ENCODE measurements at regions not wholly inside any gene's neighbourhood (a gene's known extent, or its start where the extent isn't known, plus 50 kb on each side); places are given as distances from the start of the nearest gene placed in this dataset.

DNA sequence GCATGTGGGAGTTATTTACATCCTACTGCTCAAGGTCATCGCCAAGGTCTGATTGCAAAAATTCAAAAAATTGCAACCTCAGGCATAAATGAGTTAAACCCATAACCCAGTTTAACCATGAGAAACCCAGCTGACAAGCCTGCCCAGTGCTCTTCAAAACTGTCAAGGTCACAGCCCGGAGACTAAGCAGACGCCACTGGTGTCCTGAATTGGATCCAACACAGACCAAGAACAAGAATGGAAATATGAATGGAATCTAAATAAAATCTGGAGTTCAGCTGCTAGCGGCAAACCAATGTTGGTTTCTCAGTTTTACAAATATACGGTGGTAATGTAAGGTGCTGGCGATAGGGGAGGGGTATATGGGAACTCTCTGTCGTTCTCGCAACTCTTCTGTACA lies 201.5 kb upstream of the MVB12B start:
- H3K27me3 ChIP-seq, result no peaks in the 10 kb centered on the region
- no peak overlapping the region for H3K4me3 ChIP-seq
- TF ChIP-seq EP300 (IDR thresholded peaks at IDR 0.05), result no peak
- no peak for TF ChIP-seq POLR2A (IDR thresholded peaks at IDR 0.05)
- no peak for TF ChIP-seq POLR2AphosphoS5 (IDR thresholded peaks at IDR 0.05)
- TF ChIP-seq, protein P1, sequence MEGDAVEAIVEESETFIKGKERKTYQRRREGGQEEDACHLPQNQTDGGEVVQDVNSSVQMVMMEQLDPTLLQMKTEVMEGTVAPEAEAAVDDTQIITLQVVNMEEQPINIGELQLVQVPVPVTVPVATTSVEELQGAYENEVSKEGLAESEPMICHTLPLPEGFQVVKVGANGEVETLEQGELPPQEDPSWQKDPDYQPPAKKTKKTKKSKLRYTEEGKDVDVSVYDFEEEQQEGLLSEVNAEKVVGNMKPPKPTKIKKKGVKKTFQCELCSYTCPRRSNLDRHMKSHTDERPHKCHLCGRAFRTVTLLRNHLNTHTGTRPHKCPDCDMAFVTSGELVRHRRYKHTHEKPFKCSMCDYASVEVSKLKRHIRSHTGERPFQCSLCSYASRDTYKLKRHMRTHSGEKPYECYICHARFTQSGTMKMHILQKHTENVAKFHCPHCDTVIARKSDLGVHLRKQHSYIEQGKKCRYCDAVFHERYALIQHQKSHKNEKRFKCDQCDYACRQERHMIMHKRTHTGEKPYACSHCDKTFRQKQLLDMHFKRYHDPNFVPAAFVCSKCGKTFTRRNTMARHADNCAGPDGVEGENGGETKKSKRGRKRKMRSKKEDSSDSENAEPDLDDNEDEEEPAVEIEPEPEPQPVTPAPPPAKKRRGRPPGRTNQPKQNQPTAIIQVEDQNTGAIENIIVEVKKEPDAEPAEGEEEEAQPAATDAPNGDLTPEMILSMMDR (IDR thresholded peaks at IDR 0.05), result no peak
- no peak for ATAC-seq (ENCODE audit: low FRiP score in 2 of 2)
- peaks cover 0 to 8% (median 0%) of the 10 kb centered on the region in 4 donors for H3K4me1 ChIP-seq
- WGBS, 2 donors, result 46 to 52% methylated on average over 8 of the region's 8 CpGs
- no peaks in the 10 kb centered on the region for H3K9me3 ChIP-seq
- no peak for DNase-seq
- no peaks in the 10 kb centered on the region for H3K36me3 ChIP-seq
- H3K27ac ChIP-seq, result no peak overlapping the region

DNA sequence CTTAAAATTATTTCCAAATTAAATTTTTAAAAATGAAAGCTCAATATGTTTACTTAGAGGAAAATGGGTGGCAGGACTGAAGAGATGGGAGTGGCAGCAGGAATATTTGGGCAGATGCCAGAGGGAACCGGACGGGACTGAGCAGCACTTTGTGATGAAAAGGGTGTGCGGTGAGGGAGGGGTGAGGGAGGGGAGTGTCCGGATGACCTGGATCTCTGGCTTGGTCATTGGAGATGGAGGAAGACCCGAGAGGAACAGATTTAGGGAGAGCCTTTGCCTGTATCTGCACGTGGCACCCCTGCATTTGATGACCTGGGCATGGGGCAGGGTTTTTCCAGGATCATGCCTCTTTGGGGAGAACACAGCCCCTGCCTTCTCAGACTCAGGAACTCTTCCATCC lies 201.1 kb upstream of the MVB12B start:
- WGBS, 2 donors, result 30 to 45% methylated on average over 6 of the region's 6 CpGs
- Histone ChIP-seq H3K27me3 (no peaks in the 10 kb centered on the region), H3K36me3 (no peaks in the 10 kb centered on the region), H3K4me3 (no peak overlapping the region), H3K27ac (no peak overlapping the region), H3K4me1 (peaks cover 0 to 8% (median 0%) of the 10 kb centered on the region in 4 donors), H3K9me3 (no peaks in the 10 kb centered on the region)
- ATAC-seq (ENCODE audit: low FRiP score in 2 of 2), result peak in 1 of 2 donors; percentile 40
- no peak for TF ChIP-seq POLR2AphosphoS5 (IDR thresholded peaks at IDR 0.05)
- TF ChIP-seq, protein P1 (IDR thresholded peaks at IDR 0.05), result no peak
- no peak for TF ChIP-seq POLR2A (IDR thresholded peaks at IDR 0.05)
- no peak for TF ChIP-seq EP300 (IDR thresholded peaks at IDR 0.05)
- no peak for DNase-seq

DNA sequence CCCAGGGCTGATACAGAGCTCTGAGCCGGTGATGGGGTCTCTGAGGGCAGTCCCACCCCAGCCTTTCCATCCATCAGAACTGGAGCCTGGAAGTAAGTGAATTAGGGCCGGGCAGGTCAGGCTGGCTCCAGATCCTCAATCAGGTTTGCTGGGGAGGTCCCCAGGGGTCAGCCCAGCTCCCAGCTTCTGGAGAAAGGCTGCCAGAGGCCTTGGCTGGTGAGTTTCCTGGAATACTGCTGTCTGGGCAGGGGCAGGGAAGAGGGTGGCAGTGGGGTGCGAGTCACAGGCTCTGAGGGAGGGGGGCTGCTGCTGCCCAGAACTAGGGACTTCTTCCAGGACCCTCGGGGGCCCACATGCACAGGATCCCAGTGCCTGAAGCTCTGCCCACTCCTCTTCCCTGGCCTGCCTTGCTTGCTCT lies 200.6 kb upstream of the MVB12B start:
- no peak for TF ChIP-seq EP300 (IDR thresholded peaks at IDR 0.05)
- TF ChIP-seq, protein P1 (IDR thresholded peaks at IDR 0.05), result no peak
- TF ChIP-seq POLR2A (IDR thresholded peaks at IDR 0.05), result no peak
- TF ChIP-seq POLR2AphosphoS5 (IDR thresholded peaks at IDR 0.05), result no peak
- H3K4me3 ChIP-seq, result no peak overlapping the region
- WGBS, 2 donors, result 66% methylated on average over 4 of the region's 4 CpGs; no CpG with 5 or more reads in 1 of the 2 donors
- DNase-seq (no peak), ATAC-seq (ENCODE audit: low FRiP score in 2 of 2) (no peak)
- no peaks in the 10 kb centered on the region for H3K9me3 ChIP-seq
- H3K4me1 ChIP-seq, result peaks cover 0 to 8% (median 0%) of the 10 kb centered on the region in 4 donors
- no peaks in the 10 kb centered on the region for H3K27me3 ChIP-seq
- no peaks in the 10 kb centered on the region for H3K36me3 ChIP-seq
- no peak overlapping the region for H3K27ac ChIP-seq

DNA sequence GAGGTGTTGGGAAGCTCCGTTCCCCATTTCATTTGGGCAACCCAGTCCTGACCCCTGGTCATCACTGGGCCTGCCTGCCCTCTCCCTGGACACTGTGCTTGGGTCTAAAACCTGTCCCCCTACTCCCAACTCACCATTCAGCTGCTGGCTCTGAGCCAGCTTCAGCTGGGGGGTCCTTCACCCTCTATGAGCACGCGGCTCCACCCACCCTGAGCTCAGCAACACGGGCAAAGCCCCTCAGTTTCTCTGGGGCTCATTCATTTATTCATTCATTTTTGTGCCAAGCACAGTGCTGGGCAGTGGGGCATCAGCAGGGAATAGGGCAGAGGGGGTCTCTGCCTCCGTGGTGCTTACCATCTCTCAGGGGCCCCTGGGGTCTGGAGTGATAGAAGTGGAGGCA lies 199.8 kb upstream of the MVB12B start:
- Histone ChIP-seq H3K36me3 (no peaks in the 10 kb centered on the region), H3K9me3 (no peaks in the 10 kb centered on the region), H3K4me3 (no peak overlapping the region), H3K27ac (no peak overlapping the region), H3K4me1 (peaks cover 0 to 8% (median 0%) of the 10 kb centered on the region in 4 donors), H3K27me3 (no peaks in the 10 kb centered on the region)
- ATAC-seq (ENCODE audit: low FRiP score in 2 of 2), result no peak
- no peak for DNase-seq
- 76 to 87% methylated on average over 5 of the region's 5 CpGs for WGBS, 2 donors
- TF ChIP-seq, protein P1 (IDR thresholded peaks at IDR 0.05), result no peak
- TF ChIP-seq POLR2AphosphoS5 (IDR thresholded peaks at IDR 0.05) (no peak), EP300 (IDR thresholded peaks at IDR 0.05) (no peak), POLR2A (IDR thresholded peaks at IDR 0.05) (no peak)

- Histone ChIP-seq H3K9me3 (peaks cover 0 to 1% (median 0%) of the 10 kb centered on the region in 4 donors), H3K4me1 (peaks cover 0 to 8% (median 0%) of the 10 kb centered on the region in 4 donors), H3K27ac (no peak overlapping the region), H3K4me3 (no peak overlapping the region), H3K36me3 (no peaks in the 10 kb centered on the region), H3K27me3 (no peaks in the 10 kb centered on the region)
- 67 to 70% methylated on average over 4 to 5 of the region's 5 CpGs for WGBS, 2 donors
- TF ChIP-seq, protein P1 (IDR thresholded peaks at IDR 0.05), result no peak
- TF ChIP-seq POLR2A (IDR thresholded peaks at IDR 0.05) (no peak), EP300 (IDR thresholded peaks at IDR 0.05) (no peak), POLR2AphosphoS5 (IDR thresholded peaks at IDR 0.05) (no peak)
- no peak for ATAC-seq (ENCODE audit: low FRiP score in 2 of 2)
- DNase-seq, result no peak
Observed at GRCh38 chr9:126127591-126127990, 199.0 kb upstream of the MVB12B start.
